Frontal cortex (tissue), 3 donors: ENCODE measurements at regions not wholly inside any gene's neighbourhood (a gene's known extent, or its start where the extent isn't known, plus 50 kb on each side); places are given as distances from the start of the nearest gene placed in this dataset.
A peak's percentile ranks its signal among the peaks of the same experiment; 100 is the strongest.

Experiments
- DNase-seq, 2 donors: peaks; one replicate each; pipeline ENCODE4 v3.0.0; 2012; ENCODE audit warnings: low spot score in 2 of 2
- FAIRE-seq: peaks from 2 replicates; lab custom pipeline; 2012; peaks lifted over from hg19 to GRCh38; lab: Jason Lieb, UNC
- donor health status: control.
- donor health status: control.
- donor health status: control.

DNA sequence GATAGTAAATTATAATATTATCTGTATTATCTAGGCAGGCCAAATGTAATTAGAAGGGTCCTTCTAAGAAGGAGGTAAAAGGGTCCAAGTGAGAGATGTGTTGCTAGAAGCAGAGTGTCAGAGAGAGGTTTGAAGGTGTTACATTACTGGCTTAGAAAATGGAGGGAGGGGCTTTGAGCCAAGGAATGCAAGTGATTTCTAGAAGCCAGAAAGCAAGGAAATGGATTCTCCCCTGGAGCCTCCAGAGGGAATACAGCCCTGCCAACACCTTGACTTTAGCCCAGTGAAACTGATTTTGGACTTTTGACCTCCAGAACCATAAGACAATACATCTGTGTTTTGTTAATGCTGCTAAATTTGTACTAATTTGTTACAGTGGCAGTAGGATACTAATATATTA, 97.9 kb upstream of the IL6 start:
- DNase-seq, result no peak
- FAIRE-seq, result no peak

DNA sequence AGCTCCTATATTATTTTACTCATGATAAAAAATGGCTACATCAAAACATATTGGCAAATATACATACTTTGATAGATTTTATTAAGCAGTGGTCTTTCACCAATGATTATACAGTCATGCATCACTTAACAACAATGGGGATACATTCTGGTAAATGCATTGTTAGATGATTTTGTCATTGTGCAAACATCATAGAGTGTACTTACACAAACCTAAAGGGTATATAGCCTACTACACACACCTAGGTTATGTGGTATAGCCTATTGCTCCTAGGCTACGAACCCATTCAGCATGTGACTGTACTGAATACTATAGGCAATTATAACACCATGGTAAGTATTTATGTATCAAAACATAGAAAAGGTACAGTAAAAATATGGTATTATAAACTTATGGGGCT, 98.9 kb upstream of the IL6 start:
- FAIRE-seq, result no peak
- DNase-seq, result no peak

DNA sequence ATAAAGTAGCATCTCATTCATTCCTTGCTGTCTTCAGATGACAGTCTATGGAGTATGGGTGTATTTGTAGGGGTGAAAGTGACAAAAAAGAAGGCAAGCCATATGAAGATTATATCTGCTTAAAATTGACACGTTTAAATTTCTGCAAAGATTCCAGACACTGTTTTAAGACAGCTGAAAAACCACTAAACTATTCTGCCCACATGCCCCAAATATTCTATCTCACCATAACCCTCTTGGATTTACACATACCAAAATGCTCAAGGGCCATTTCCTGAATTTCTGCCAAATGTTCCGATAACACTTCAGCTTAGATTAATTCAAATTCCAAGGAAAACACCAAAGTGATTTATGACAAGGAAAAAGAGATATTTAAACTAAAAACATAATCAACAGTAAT, 99.9 kb upstream of the IL6 start:
- no peak for DNase-seq
- no peak for FAIRE-seq

DNA sequence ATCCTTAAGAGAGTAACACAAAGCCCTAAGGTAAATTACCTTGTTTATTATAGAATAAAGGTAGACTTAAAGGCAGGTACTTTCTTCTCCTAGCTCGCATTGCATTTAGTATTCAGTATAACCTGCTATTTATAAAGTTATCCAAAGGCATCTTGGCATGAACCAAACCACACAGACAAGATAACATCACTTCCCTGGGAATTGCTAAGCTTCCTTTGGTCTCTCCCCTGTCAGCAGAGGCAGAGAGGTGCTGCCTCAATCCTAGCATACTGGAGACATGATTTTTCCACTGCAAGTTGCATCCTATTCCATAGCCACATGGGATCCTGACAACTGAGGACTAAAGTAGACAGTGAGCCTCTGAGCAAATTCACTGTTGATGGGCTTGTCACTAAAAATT, 101.7 kb upstream of the IL6 start:
- DNase-seq, result no peak
- FAIRE-seq, result no peak

DNA sequence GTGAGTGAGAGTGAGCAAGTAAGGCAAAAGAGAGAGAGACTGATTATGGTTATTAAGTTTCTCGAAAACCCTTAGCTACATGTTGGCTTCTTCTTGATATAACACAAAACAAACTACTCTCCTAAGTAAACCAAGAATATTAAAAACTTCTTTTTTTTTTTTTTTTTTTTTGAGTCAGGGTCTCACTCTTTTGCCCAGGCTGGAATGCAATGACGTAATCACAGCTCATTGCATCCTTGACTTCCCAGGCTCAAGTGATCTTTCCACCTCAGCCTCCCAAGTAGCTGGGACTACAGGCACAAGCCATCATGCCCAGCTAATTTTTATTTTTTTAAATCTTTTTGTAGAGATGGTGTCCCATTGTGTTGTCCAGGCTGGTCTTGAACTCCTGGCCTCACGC, 102.2 kb upstream of the IL6 start:
- FAIRE-seq, result no peak

DNA sequence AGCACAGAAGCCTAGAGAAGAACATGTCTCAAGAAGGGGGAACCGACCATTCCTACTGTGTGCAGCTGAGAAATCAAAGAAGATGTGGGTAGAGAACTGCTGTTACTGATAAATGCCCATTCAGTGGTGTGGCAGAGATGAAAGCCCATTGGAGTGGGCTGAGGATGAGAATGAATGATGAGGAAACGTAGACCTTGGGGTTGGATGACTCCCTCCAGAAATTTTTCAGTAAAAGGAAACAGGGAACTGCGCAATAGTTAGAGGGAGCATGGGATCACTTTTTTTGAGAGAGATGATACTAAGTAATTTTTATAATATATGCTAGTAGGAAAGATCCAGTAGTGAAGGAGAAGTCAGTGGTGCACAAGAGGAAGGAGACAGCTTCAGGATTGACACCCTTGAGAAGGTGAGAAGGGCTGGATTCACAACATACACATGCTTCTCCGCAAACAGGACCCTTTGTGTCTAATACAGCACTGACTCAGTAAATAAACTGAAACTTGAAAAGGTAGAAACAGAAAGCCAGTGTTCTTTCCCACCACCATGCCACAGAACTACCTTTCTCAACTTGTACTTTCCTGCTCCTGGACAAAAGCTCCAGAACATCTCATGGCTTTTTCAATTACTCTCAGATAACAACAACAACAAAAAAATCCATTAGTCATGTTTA, 104.7 kb upstream of the IL6 start:
- DNase-seq (no peak), FAIRE-seq (no peak)

More for the DNA sequence above, 102.2 kb upstream of the IL6 start:
- DNase-seq, result no peak

DNA sequence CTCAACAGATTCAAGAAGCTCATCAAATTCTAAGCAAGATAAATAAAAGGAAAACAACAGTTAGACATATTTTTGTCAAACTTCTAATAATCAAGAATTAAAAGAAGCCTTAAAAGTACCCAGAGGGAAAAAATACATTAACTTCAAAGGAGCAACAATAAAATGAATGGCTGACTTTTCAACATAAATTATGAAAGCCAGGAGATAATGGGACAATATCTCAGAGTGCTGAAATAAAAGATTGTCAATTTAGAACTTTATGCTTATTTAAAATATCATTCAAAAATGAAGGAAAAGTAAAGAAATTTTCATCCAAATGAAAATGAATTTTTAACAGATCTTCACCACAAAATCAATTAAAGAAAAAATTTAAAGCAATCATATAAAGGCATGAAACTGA, 108.5 kb upstream of the IL6 start:
- FAIRE-seq, result peak; percentile 69
- no peak for DNase-seq

DNA sequence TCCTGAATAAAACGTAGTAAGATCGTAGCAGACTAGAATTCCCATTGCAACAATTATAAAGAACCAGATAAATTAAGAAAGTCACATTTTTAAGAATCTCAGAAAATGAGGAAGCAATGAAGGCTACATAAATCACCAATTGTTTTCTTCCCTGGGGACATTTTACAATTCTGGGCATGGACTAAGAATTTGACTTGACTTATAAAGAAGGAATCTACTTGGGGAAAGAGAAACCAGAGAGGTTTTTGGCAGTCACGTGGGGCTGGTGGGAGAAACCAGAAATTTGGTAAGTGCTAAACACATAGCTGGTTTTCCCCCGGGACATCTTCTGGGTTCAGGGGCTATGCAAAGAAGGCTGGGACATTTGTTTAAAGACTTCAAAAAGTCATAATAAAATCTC, 109.8 kb upstream of the IL6 start:
- FAIRE-seq (no peak), DNase-seq (no peak)

DNA sequence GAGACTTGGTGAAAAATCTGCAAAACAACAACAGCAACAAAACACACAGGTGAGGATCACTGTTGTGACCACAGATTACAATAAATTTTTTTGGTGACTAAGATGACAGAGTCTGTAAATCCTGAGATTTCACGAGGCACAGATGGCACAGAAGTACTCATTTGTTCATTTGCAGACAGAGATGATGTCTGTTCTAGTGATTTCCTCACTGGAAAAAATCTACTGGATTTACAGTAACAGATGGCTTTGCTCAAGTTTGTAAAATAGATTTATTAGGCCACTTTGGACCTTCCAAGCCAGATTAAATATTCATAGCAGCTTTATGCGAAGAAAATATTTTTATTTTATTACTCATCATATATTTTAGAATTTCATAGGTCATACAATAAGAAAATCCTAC, 113.5 kb upstream of the IL6 start:
- FAIRE-seq, result no peak
- no peak for DNase-seq

DNA sequence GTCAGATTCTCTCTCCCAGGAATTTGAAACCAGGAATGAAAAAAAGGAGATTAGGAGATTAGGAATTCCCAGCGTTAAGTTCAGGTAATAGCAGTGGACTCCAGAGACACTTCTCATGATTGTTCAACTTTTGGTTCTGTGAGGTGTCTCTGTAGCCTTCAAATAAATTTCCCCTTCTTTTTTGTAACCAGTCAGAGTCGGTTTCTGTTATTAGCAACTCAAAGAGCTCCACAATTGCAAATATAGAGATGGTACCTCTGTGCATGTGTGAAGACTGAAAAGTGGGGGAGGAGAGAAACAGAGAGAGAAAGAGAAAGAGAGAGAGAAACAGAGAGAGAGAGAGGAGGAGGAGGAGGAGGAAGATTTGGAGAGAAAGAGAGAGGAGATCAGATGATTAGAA, 112.8 kb upstream of the STEAP1B start:
- no peak for FAIRE-seq
- DNase-seq, result no peak

DNA sequence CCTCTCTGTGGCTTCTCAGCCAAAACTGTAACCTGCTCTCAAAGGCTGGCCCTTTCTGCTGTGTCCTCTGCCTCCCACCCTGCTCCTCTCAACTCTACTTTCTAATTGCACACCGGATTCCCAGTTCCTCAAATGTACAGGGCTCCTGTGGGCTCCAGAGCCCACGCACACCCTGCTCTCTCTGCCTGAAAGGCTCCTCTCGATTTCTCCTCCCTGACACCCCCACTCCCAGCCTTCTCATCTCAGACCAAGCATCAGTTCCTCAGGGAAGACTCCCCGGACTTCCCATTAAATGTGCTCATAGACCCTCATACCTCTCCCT, 111.7 kb upstream of the STEAP1B start:
- no peak for FAIRE-seq

DNA sequence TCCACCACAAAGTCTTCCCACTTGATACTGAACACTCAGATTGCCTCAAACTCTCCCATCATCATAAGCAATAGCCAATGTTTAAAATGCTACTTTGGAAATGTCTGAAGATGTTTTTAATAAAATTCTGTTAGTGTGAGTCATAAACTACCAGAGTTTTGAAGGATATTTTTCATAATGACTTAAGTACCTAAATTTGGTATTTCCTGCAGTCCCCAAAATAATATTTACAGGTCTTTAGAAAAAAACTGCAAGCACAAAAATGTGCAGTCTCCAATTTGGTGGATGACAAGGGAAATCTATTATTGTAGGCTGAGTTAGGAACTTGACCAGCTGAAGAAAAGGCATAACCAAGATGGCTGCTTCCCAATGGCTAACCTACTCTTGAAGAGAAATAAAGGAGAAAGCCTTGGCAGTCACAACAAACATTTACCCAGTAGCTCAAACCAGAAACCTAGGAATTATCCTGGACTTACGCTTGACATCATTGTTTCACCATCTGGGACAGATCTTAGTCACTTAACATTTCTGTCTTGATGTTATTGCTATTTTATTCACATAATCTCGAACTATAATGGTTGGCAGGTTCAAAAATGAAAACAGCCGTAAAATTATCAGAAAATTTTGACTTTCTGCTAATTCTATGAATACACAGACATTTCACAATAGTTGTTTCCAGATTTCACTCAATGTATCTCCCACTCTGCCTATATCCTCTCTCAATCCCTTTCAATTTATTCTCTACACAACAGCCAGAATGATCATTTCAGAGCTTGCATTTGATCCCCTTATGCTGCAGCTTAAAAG, 111.2 kb upstream of the STEAP1B start:
- no peak for DNase-seq
- no peak for FAIRE-seq

More for the DNA sequence above, 111.7 kb upstream of the STEAP1B start:
- no peak for DNase-seq

DNA sequence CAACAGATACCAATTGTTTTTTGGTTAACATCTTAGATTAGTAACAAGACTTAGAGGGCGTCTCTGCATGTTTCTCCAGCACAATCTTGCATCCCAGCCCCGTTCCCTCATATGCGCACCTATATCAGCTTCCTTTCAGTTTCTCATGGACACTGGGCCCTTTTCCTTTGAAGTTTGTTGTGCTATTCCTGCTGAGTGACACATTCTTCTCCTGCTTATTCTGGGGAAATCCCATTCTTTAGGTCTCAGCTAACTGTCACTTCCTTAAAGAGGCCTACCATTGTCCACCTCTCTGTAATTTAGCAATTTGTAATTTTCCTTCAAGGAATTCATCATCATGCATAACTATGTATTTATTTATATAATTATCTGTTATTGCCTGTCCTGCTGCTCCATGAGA, 110.3 kb upstream of the STEAP1B start:
- no peak for DNase-seq
- no peak for FAIRE-seq

DNA sequence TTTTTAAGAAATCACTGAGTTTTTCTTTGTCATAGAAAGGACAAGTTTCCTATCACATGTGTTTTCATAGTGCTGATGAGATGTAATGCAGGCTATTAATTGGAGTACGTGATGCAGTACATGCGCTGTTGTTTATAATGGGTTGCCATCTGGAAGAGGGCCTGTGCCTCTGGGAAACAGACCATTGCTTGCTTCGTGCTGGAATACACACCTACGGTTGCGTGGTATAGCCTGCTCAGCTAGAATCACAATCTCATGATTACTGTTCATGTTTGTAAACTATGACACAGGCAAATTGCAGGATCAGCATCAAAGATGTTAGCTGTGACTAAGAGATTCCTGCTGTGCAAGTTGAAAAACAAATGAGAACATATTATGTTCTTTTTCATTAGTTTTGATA, 107.2 kb upstream of the STEAP1B start:
- DNase-seq (no peak), FAIRE-seq (no peak)

DNA sequence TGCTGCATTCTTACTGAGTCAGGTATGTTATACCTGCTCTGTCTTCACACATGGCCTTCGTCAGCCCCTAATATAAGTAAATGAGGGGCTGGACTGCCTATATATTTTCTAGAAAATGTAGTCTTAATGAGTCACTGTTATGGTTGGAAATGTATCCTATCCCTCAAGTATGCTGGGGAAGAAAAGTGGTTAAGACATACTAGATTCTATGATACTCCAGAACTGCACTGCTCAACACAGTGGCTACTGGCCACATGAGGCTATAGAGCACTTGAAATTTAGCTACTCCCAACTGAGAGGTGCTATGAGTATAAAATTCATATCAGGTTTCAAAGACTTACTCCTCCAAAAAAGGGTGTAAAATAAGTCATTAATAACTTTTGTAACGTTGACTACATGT, 104.3 kb upstream of the STEAP1B start:
- FAIRE-seq (no peak), DNase-seq (no peak)

DNA sequence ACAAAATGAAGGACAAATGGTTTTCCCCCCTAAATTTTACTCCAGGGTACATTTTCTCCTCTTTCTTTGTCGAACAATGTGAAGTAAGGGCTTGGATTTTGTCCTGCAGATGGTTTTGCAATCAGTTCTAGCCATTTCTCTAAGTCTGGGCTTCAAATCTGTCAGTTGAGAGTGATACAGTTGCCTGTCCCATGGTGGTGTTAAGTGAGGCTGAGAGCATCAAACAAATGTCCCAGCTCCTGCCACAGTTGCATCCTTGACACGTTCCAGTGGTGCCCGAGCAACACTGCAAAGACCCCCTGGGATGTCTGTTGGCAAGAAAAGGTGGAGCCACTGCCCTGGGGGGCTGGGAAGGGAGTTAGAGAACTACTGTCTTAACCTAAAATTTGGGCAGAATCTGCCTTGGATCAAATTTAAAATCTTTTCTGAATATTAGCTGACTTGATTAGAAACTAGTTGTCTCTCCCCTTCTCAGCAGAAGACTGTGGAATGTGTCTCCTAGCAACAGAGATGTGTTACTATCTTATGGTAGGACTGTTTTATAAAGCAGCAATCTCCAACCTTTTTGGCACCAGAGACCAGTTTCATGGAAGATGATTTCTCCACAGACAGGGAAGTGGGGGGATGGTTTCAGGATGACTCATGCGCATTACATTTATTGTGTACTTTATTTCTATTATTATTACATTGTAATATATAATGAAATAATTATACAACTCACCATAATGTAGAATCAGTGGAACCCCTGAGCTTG, 102.0 kb upstream of the STEAP1B start:
- DNase-seq, result no peak
- no peak for FAIRE-seq

DNA sequence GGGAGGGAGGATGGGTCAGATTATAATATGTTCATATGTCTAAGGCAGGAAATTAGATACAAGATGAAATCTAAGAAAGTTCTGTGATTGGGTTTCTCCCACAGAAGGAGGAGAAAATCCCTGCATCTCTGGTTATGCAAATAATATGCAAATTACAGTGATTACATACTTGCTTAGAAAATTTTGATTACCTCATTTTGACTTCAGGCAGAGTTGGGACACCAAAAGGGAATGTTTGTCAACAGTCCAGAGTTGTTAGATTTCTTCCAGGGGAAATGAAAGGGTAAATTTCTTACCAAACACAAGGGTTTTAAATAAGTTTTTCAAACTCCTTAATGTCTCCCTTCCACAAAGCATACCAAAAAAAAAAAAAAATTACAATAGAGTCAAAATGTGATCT, 101.4 kb upstream of the STEAP1B start:
- DNase-seq (no peak), FAIRE-seq (no peak)

DNA sequence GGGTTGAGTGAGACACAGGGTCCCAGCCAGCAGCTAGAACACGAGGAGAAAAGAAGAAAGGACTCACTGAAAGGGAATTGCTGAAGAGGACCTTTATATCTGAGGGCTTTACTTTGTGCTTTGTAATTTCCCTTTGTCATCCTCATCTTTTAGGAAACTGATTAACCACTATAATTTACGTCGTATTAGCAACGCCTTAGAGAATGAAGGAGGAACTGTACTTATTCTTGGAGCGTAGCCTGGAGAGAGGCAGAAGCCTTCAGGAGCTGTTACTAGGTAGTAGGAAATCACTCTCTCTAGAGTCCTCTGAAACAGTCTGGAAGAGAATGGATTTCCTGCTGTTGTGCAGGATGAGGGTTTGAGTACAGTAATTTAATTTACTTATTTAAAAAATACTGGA, 101.0 kb upstream of the STEAP1B start:
- FAIRE-seq, result no peak
- DNase-seq, result no peak

DNA sequence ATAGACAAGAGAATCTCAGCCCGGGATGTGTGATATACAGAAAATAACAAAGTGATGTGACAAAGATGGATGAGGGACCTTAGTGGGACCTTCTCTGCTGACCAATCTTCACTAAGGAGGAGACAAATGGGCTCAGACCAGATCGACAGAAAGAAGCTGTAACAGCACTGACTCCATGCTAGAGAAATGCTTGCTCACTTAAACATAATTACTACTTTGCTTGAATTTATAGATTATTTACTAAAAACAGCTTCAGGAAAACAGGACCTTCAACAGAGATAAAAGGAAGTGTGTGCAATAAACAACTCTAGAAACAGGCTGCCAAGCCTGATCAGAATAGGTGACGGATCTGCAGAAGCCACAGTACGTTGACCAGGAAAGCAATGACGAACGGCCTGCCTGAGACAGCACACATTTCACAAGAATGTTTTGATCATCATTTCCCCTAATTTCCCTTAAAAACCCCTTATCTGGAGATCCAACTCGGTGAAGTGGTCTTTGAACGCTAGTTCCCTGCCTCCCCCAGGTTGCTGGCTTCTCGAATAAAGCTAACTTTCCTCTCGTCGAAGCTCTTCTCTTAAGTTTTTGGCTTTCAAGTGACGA, 98.4 kb upstream of the STEAP1B start:
- no peak for FAIRE-seq
- no peak for DNase-seq

DNA sequence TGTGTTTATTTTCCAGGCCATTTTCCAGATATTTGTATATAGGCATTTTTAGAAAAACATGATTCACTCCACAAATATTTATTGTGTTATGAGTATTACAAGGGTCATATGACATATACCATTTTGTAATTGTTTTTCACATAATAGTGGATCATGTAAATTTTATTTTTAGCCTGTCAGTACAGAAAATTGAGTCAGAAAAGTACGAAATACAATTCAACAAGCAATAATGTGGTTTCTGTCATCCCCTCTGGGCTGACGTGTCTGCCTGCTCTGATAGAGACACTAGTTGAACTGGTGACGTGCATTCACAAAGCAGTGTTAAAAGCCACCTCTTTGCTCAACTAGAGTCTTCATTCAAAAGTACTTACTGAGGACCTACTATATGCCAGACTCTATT, 97.9 kb upstream of the STEAP1B start:
- no peak for FAIRE-seq
- no peak for DNase-seq
